H9 (cell line): ENCODE measurements at regions not wholly inside any gene's neighbourhood (a gene's known extent, or its start where the extent isn't known, plus 50 kb on each side); places are given as distances from the start of the nearest gene placed in this dataset.

Experiments
- DNase-seq: peaks from one replicate; pipeline ENCODE4 v3.0.0-alpha.2; 2017
- H2AFZ ChIP-seq: one replicate; pipeline ENCODE4 v1.6.1; 2013; ENCODE audit warnings: mild to moderate bottlenecking, low read length, control low read depth, moderate library complexity
- H2AK5ac ChIP-seq: 2 replicates; pipeline ENCODE4 v1.6.1; 2013; ENCODE audit warnings: low read length, control low read depth, mixed read lengths; ENCODE audit not compliant: insufficient read length
- H2BK120ac ChIP-seq: one replicate; pipeline ENCODE4 v1.6.1; 2013; ENCODE audit warnings: low read depth, mild to moderate bottlenecking, low read length, control low read depth, inconsistent platforms; ENCODE audit not compliant: poor library complexity, severe bottlenecking
- H2BK12ac ChIP-seq: 2 replicates; pipeline ENCODE4 v1.6.1; 2013; ENCODE audit warnings: low read length, control low read depth, mixed read lengths, low read depth; ENCODE audit not compliant: insufficient read length
- H2BK15ac ChIP-seq: 2 replicates; pipeline ENCODE4 v1.6.1; 2013; ENCODE audit warnings: low read depth, low read length, control low read depth
- H2BK20ac ChIP-seq: one replicate; pipeline ENCODE4 v1.6.1; 2013; ENCODE audit warnings: low read depth, mild to moderate bottlenecking, low read length, control low read depth, inconsistent platforms; ENCODE audit not compliant: poor library complexity, severe bottlenecking
- H2BK5ac ChIP-seq: 2 replicates; pipeline ENCODE4 v1.6.1; 2013; ENCODE audit warnings: low read length, control low read depth, mixed read lengths; ENCODE audit not compliant: insufficient read length
- H3K14ac ChIP-seq: 2 replicates; pipeline ENCODE4 v1.6.1; 2013; ENCODE audit warnings: low read length, control low read depth; ENCODE audit not compliant: insufficient read depth
- H3K18ac ChIP-seq: 2 replicates; pipeline ENCODE4 v1.6.1; 2013; ENCODE audit warnings: low read depth, mild to moderate bottlenecking, mixed read lengths, low read length, control low read depth; ENCODE audit not compliant: insufficient read length
- H3K23ac ChIP-seq: 2 replicates; pipeline ENCODE4 v1.6.1; 2013; ENCODE audit warnings: low read length, control low read depth, mixed read lengths, low read depth; ENCODE audit not compliant: insufficient read length
- H3K23me2 ChIP-seq: 2 replicates; pipeline ENCODE4 v1.6.1; 2013; ENCODE audit warnings: low read depth, mild to moderate bottlenecking, mixed read lengths, low read length, control low read depth; ENCODE audit not compliant: insufficient read length, poor library complexity, severe bottlenecking
- H3K27ac ChIP-seq: 2 replicates; pipeline ENCODE4 v1.5.1; 2013; ENCODE audit warnings: low read length, control low read depth, mixed read lengths, low read depth; ENCODE audit not compliant: insufficient read length
- H3K27me3 ChIP-seq: 2 replicates; pipeline ENCODE4 v1.6.1; 2013; ENCODE audit warnings: low read length, control low read depth, inconsistent platforms; ENCODE audit not compliant: insufficient read depth
- H3K4ac ChIP-seq: 2 replicates; pipeline ENCODE4 v1.6.1; 2013; ENCODE audit warnings: low read depth, mild to moderate bottlenecking, control low read depth, inconsistent platforms, low read length, moderate library complexity
- H3K4me1 ChIP-seq: 2 replicates; pipeline ENCODE4 v1.6.1; 2013; ENCODE audit warnings: low read length, control low read depth, inconsistent platforms; ENCODE audit not compliant: insufficient read depth
- H3K4me2 ChIP-seq: 2 replicates; pipeline ENCODE4 v1.6.1; 2013; ENCODE audit warnings: low read length, control low read depth, mixed read lengths; ENCODE audit not compliant: insufficient read length, insufficient read depth
- H3K56ac ChIP-seq: 2 replicates; pipeline ENCODE4 v1.6.1; 2013; ENCODE audit warnings: low read depth, mild to moderate bottlenecking, mixed read lengths, low read length, control low read depth; ENCODE audit not compliant: insufficient read length
- H3K79me1 ChIP-seq: 2 replicates; pipeline ENCODE4 v1.6.1; 2013; ENCODE audit warnings: low read depth, mild to moderate bottlenecking, moderate library complexity, low read length, control low read depth, inconsistent platforms; ENCODE audit not compliant: insufficient read depth, poor library complexity, severe bottlenecking
- H3K79me2 ChIP-seq: 2 replicates; pipeline ENCODE4 v1.6.1; 2013; ENCODE audit warnings: low read length, control low read depth, inconsistent platforms; ENCODE audit not compliant: insufficient read depth
- H3K9ac ChIP-seq: 2 replicates; pipeline ENCODE4 v1.6.1; 2013; ENCODE audit warnings: low read length, control low read depth, mixed read lengths; ENCODE audit not compliant: insufficient read length; ENCODE audit errors: extremely low read depth
- H3K9me3 ChIP-seq: one replicate; pipeline ENCODE4 v1.6.1; 2013; ENCODE audit warnings: low read depth, low read length, inconsistent platforms; ENCODE audit not compliant: control insufficient read depth
- H3T11ph ChIP-seq: one replicate; pipeline ENCODE4 v1.6.1; 2013; ENCODE audit warnings: mild to moderate bottlenecking, low read length, control low read depth, inconsistent platforms
- H4K20me1 ChIP-seq: one replicate; pipeline ENCODE4 v1.6.1; 2013; ENCODE audit not compliant: control insufficient read depth, insufficient read length, insufficient read depth
- H4K5ac ChIP-seq: 2 replicates; pipeline ENCODE4 v1.6.1; 2013; ENCODE audit warnings: low read depth, mild to moderate bottlenecking, mixed read lengths, low read length, control low read depth; ENCODE audit not compliant: insufficient read length
- H4K8ac ChIP-seq: replicated peaks from 2 replicates; pipeline ENCODE4 v1.6.1; 2013; ENCODE audit warnings: low read length, control low read depth, mixed read lengths, low read depth; ENCODE audit not compliant: insufficient read length
- H4K91ac ChIP-seq: 2 replicates; pipeline ENCODE4 v1.6.1; 2013; ENCODE audit warnings: low read depth, mild to moderate bottlenecking, moderate library complexity, mixed read lengths, low read length, control low read depth; ENCODE audit not compliant: insufficient read length
- H3K27ac Mint-ChIP-seq, 3 experiments: 2 replicates in 2 of 3; 3 replicates in 1 of 3; pipeline ENCODE4 v1.8.0; 2020 to 2021; ENCODE audit warnings: mixed read lengths in 3 of 3, mild to moderate bottlenecking in 1 of 3, moderate library complexity in 1 of 3
- H3K27me3 Mint-ChIP-seq: 2 replicates; pipeline ENCODE4 v1.8.0; 2021; ENCODE audit warnings: low read depth, mild to moderate bottlenecking, moderate library complexity, mixed read lengths
- H3K36me3 Mint-ChIP-seq, 3 experiments: 2 replicates in 2 of 3; 3 replicates in 1 of 3; pipeline ENCODE4 v1.8.0; 2020 to 2021; ENCODE audit warnings: low read depth in 3 of 3, mixed read lengths in 3 of 3; ENCODE audit not compliant: insufficient read depth in 1 of 3
- H3K4me1 Mint-ChIP-seq, 2 experiments: 2 replicates each; pipeline ENCODE4 v1.8.0; 2020; ENCODE audit warnings: mixed read lengths in 2 of 2
- H3K4me3 Mint-ChIP-seq, 2 experiments: 2 replicates in 1 of 2; 3 replicates in 1 of 2; pipeline ENCODE4 v1.8.0; 2020 to 2021; ENCODE audit warnings: mild to moderate bottlenecking in 2 of 2, mixed read lengths in 2 of 2, moderate library complexity in 1 of 2
- H3K9me3 Mint-ChIP-seq, 2 experiments: 2 replicates in 1 of 2; 3 replicates in 1 of 2; pipeline ENCODE4 v1.8.0; 2020; ENCODE audit warnings: mild to moderate bottlenecking in 2 of 2, mixed read lengths in 2 of 2, moderate library complexity in 1 of 2
- WGBS: extraction: QIAGEN DNeasy Blood & Tissue Kit; methylation state at CpG from one replicate; pipeline ENCODE4 v1.1.7; 2013; ENCODE audit warnings: missing lambda C conversion rate, low lambda C conversion rate, mixed read lengths; ENCODE audit not compliant: insufficient read length; ENCODE audit errors: extremely low coverage; 5-methylcytosine and 5-hydroxymethylcytosine counted together
- TF ChIP-seq, protein P1 (sequence below): fragments of 200-600 bp; sonication (generic); conservative IDR thresholded peaks from 3 replicates; pipeline ENCODE4 v1.8.0; 2021; ENCODE audit warnings: antibody characterized with exemption, mild to moderate bottlenecking

DNA sequence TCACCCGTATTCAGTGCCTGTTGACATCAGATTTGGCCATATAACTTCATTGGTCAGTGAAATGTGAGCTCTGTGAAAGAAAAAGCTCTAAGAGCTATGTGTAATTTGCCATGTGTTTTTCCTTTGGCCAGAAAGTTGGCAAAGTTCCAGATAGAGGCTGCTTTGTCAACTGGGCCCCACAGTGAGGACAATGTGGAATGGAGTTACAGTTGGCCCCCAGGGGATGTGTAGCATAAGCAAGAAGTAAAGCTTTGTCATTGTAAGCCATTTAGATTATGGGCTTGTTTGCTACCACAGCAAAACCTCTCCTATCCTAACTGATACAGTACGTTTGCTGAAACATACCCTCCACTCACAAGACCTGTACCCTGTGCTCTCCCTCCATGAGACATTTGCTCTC lies 119.1 kb upstream of the HABP2 start:
- Histone ChIP-seq H3K27me3 (no peaks in the 10 kb centered on the region), H3K18ac (no peak overlapping the region), H3K79me1 (no peaks in the 10 kb centered on the region), H4K5ac (no peak overlapping the region), H2BK15ac (no peak overlapping the region), H2BK12ac (no peak overlapping the region), H4K91ac (no peak overlapping the region), H3K23ac (no peak overlapping the region), H3K4me1 (no peaks in the 10 kb centered on the region), H3K56ac (no peak overlapping the region), H3T11ph (no peak overlapping the region), H3K23me2 (no peaks in the 10 kb centered on the region), H4K20me1 (no peaks in the 10 kb centered on the region), H3K79me2 (no peaks in the 10 kb centered on the region), H3K4me2 (no peak overlapping the region), H2BK120ac (no peak overlapping the region), H2AFZ (no peak overlapping the region), H3K9me3 (no peaks in the 10 kb centered on the region), H2BK5ac (no peak overlapping the region), H4K8ac (no peak overlapping the region), H3K9ac (no peak overlapping the region), H3K4ac (no peak overlapping the region), H3K14ac (no peak overlapping the region), H3K27ac (no peak overlapping the region), H2BK20ac (no peak overlapping the region), H2AK5ac (no peak overlapping the region)
- H3K4me3 Mint-ChIP-seq, result no peak overlapping the region
- TF ChIP-seq, protein P1, sequence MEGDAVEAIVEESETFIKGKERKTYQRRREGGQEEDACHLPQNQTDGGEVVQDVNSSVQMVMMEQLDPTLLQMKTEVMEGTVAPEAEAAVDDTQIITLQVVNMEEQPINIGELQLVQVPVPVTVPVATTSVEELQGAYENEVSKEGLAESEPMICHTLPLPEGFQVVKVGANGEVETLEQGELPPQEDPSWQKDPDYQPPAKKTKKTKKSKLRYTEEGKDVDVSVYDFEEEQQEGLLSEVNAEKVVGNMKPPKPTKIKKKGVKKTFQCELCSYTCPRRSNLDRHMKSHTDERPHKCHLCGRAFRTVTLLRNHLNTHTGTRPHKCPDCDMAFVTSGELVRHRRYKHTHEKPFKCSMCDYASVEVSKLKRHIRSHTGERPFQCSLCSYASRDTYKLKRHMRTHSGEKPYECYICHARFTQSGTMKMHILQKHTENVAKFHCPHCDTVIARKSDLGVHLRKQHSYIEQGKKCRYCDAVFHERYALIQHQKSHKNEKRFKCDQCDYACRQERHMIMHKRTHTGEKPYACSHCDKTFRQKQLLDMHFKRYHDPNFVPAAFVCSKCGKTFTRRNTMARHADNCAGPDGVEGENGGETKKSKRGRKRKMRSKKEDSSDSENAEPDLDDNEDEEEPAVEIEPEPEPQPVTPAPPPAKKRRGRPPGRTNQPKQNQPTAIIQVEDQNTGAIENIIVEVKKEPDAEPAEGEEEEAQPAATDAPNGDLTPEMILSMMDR, result no peak
- H3K27me3 Mint-ChIP-seq, result peaks cover 32% of the 10 kb centered on the region
- no CpG with 5 or more reads among the region's 2 CpGs for WGBS
- no peaks in the 10 kb centered on the region; a peak in 1 of 5 replicates for H3K9me3 Mint-ChIP-seq
- DNase-seq, result no peak
- no peaks in the 10 kb centered on the region for H3K36me3 Mint-ChIP-seq
- H3K4me1 Mint-ChIP-seq, result no peaks in the 10 kb centered on the region
- H3K27ac Mint-ChIP-seq, result no peak overlapping the region
